ENCODE measurements at regions not wholly inside any gene's neighbourhood (a gene's known extent, or its start where the extent isn't known, plus 50 kb on each side); places are given as distances from the start of the nearest gene placed in this dataset.

- no peak for TF ChIP-seq HCFC1 (IDR thresholded peaks at IDR 0.05; ENCODE audit: low read depth, low read length)
- no peak for TF ChIP-seq PTBP1 (IDR thresholded peaks at IDR 0.05; ENCODE audit: low read depth, low read length)
- no peak for TF ChIP-seq ELK3 (CRISPR knock-in tag; IDR thresholded peaks at IDR 0.05)
- 0 out of 2 replicates have a peak, but pooled peaks have one; percentile 23 for TF ChIP-seq GATA2 (CRISPR knock-in tag; IDR thresholded peaks at IDR 0.05)
- TF ChIP-seq TOE1 (IDR thresholded peaks at IDR 0.05; ENCODE audit: borderline replicate concordance): no peak
- no peak for TF ChIP-seq TOE1 (CRISPR knock-in tag; IDR thresholded peaks at IDR 0.05; ENCODE audit: borderline replicate concordance, low read depth)
- TF ChIP-seq HDAC1 (IDR thresholded peaks at IDR 0.05): peak in 1 of 2 experiments; percentile 78; a peak in 2 of 4 replicates
- no peak for TF ChIP-seq CEBPG (CRISPR knock-in tag; IDR thresholded peaks at IDR 0.05)
- TF ChIP-seq CEBPG (tag; conservative IDR thresholded peaks at IDR 0.05 in 1 of 2, IDR thresholded peaks at IDR 0.05 in 1 of 2): peak; percentile 42 to 56; a peak in 3 of 4 replicates
- peak; percentile 27; the same call in 1 of the 2 replicates for TF ChIP-seq CBFA2T3 (IDR thresholded peaks at IDR 0.05)
- TF ChIP-seq MEIS2 (IDR thresholded peaks at IDR 0.05; ENCODE audit: partially characterized antibody): peak; percentile 64
- no peak for TF ChIP-seq PRDM10 (IDR thresholded peaks at IDR 0.05; ENCODE audit: partially characterized antibody)
- no peak for TF ChIP-seq PML (IDR thresholded peaks at IDR 0.05; ENCODE audit: low read length)
- no peak for TF ChIP-seq ZNF224 (CRISPR knock-in tag; IDR thresholded peaks at IDR 0.05)
- TF ChIP-seq ATF7 (IDR thresholded peaks at IDR 0.05): peak; percentile 83
- peak; percentile 64 for TF ChIP-seq ZNF316 (IDR thresholded peaks at IDR 0.05)
- no peak for TF ChIP-seq ZNF644 (tag; IDR thresholded peaks at IDR 0.05; ENCODE audit: low read depth)
- TF ChIP-seq PCBP2 (IDR thresholded peaks at IDR 0.05; ENCODE audit: low read depth, low read length, poor library complexity, severe bottlenecking): no peak
- no peak for TF ChIP-seq HNRNPLL (IDR thresholded peaks at IDR 0.05; ENCODE audit: low read depth, low read length, poor library complexity, severe bottlenecking)
- peak; percentile 32; the same call in 1 of the 2 replicates for TF ChIP-seq CTBP1 (IDR thresholded peaks at IDR 0.05; ENCODE audit: borderline replicate concordance)
- no peak for TF ChIP-seq SAFB2 (IDR thresholded peaks at IDR 0.05; ENCODE audit: borderline replicate concordance, low read depth, low read length, severe bottlenecking)
- TF ChIP-seq BRD4 (IDR thresholded peaks at IDR 0.05): no peak
- TF ChIP-seq E2F8 (IDR thresholded peaks at IDR 0.05; ENCODE audit: low read depth, partially characterized antibody): no peak
Measured at GRCh38 chr6:16947375-16948015, 154.4 kb upstream of the STMND1 start (continued).

Data from K562 (cell line).